Transverse colon (tissue), 4 donors: ENCODE measurements at regions not wholly inside any gene's neighbourhood (a gene's known extent, or its start where the extent isn't known, plus 50 kb on each side); places are given as distances from the start of the nearest gene placed in this dataset.

Experiments used
- DNase-seq: peaks from one replicate; pipeline ENCODE4 v3.0.0-alpha.2; 2019
- H3K27ac ChIP-seq, 4 donors: fragments of 200-600 bp; sonication (generic); 2 replicates each; pipeline ENCODE4 v1.5.1; 2016 to 2018; ENCODE audit warnings: inconsistent platforms in 4 of 4
- H3K27me3 ChIP-seq: fragments of 200-600 bp; sonication (generic); 2 replicates; pipeline ENCODE4 v1.5.1; 2017; ENCODE audit warnings: inconsistent platforms
- H3K36me3 ChIP-seq, 4 donors: fragments of 200-600 bp; sonication (generic); 2 replicates each; pipeline ENCODE4 v1.5.1; 2017 to 2019; ENCODE audit warnings: inconsistent platforms in 4 of 4
- H3K4me1 ChIP-seq, 4 donors: fragments of 200-600 bp; sonication (generic); 2 replicates each; pipeline ENCODE4 v1.5.1; 2017 to 2020; ENCODE audit warnings: inconsistent platforms in 4 of 4
- H3K4me3 ChIP-seq, 4 donors: fragments of 200-600 bp; sonication (generic); 1 replicate in 1 of 4; 2 replicates in 3 of 4; pipeline versions ENCODE4 v1.5.1 to v1.6.1; 2017 to 2019; ENCODE audit warnings: inconsistent platforms in 4 of 4
- H3K9me3 ChIP-seq, 2 donors: fragments of 200-600 bp; sonication (generic); 2 replicates each; pipeline ENCODE4 v1.5.1; 2017 to 2019; ENCODE audit warnings: inconsistent platforms in 2 of 2
- CTCF ChIP-seq, 5 experiments: fragments of 200-600 bp in 3 of 5; fragments of 450-650 bp in 2 of 5; sonication (generic) in 3 of 5; IDR thresholded peaks; 1 replicate in 2 of 5; 2 replicates in 3 of 5; pipeline ENCODE4 v1.5.1; 2016 to 2017; ENCODE audit warnings: antibody characterized with exemption in 5 of 5, inconsistent platforms in 3 of 5, mild to moderate bottlenecking in 2 of 5, moderate library complexity in 1 of 5
- EP300 ChIP-seq: sonication (generic); formaldehyde crosslinking; IDR thresholded peaks from one replicate; pipeline ENCODE4 v1.6.1; 2017; ENCODE audit warnings: antibody characterized with exemption, low read depth
- POLR2A ChIP-seq: fragments of 450-650 bp; IDR thresholded peaks from one replicate; pipeline ENCODE4 v1.6.1; 2016; ENCODE audit warnings: antibody characterized with exemption, mild to moderate bottlenecking, moderate library complexity
- POLR2AphosphoS5 ChIP-seq, 3 donors: sonication (generic); formaldehyde crosslinking; IDR thresholded peaks; one replicate each; pipeline ENCODE4 v1.6.1; 2016; ENCODE audit warnings: antibody characterized with exemption in 3 of 3
- WGBS, 2 donors: methylation state at CpG; one replicate each; pipeline ENCODE4 v1.1.5; 2018; ENCODE audit warnings: low coverage in 1 of 2; 5-methylcytosine and 5-hydroxymethylcytosine counted together
- in situ Hi-C, 4 donors: fragments of 200-750 bp; cut with MboI; loops; one replicate each; pipeline versions ENCODE4 v1.15.0 to v1.15.1; 2017; ENCODE audit warnings: low sequenced_read_pairs in 3 of 4, low pct_ligation_motif_present in 1 of 4, low pct_unique_long_range_greater_than_20kb in 1 of 4
- intact Hi-C: fragments of 100-400 bp; cut with DNase I; formaldehyde crosslinking; loops from one replicate; pipeline ENCODE4 v1.15.1; 2023; ENCODE audit warnings: low total_unique reads
- small RNA-seq, 4 donors: library from RNA; depleted of rRNA; stranded (forward); fragments of <200 nt; gene quantifications; one replicate each; pipeline ENCODE3, GENCODE V24; 2016

DNA sequence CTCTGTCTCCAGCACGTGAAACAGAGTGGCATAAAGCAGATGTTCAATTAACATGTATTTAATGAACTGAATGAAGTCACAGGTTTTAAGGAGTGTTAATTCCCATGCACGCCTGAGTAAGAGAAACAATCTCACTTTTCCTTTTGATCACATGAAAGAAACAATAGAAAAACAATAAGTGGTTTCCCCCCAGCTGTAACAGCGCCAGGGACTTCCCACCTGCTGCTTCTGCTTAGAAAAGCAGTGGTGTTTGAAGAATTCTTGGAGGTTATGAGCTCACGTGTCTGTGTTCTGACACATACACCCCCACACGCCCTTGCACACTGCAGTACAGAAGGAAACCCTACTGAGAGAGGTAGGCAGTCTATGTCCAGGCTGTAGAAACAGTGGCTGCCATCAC lies 51.3 kb upstream of the FRMD4A start:
- TF ChIP-seq EP300 = no peak
- TF ChIP-seq CTCF (IDR thresholded peaks at IDR 0.05) = no peak
- TF ChIP-seq POLR2A = no peak
- TF ChIP-seq POLR2AphosphoS5 (IDR thresholded peaks at IDR 0.05) = no peak
- no peak for DNase-seq
- Histone ChIP-seq H3K4me1 (no peaks in the 10 kb centered on the region), H3K4me3 (no peak overlapping the region), H3K27me3 (no peaks in the 10 kb centered on the region), H3K36me3 (no peaks in the 10 kb centered on the region), H3K27ac (no peak overlapping the region), H3K9me3 (no peaks in the 10 kb centered on the region)
- intact Hi-C loops = no loop called here
- in situ Hi-C loops = no loop called here
- 54 to 68% methylated on average over 2 to 5 of the region's 5 CpGs for WGBS, 2 donors

- in situ Hi-C loops = no loop called here
Observed at GRCh38 chr10:14381475-14381874, 50.8 kb upstream of the FRMD4A start.

GRCh38 chr10:14380746-14381145 lies 50.0 kb upstream of the FRMD4A start:
- TF ChIP-seq CTCF (IDR thresholded peaks at IDR 0.05) = no peak
- no peak for TF ChIP-seq EP300
- no peak for TF ChIP-seq POLR2AphosphoS5 (IDR thresholded peaks at IDR 0.05)
- no peak for TF ChIP-seq POLR2A
- in situ Hi-C loops = no loop called here
- 30 to 38% methylated on average over 1 of the region's 1 CpG for WGBS, 2 donors
- Histone ChIP-seq H3K36me3 (no peaks in the 10 kb centered on the region), H3K4me1 (no peaks in the 10 kb centered on the region), H3K27ac (no peak overlapping the region), H3K4me3 (no peak overlapping the region), H3K9me3 (no peaks in the 10 kb centered on the region), H3K27me3 (no peaks in the 10 kb centered on the region)
- intact Hi-C loops = no loop called here
- no peak for DNase-seq

More at GRCh38 chr10:14381475-14381874, 50.8 kb upstream of the FRMD4A start:
- no peaks in the 10 kb centered on the region for H3K27me3 ChIP-seq
- TF ChIP-seq POLR2A (no peak), EP300 (no peak), CTCF (IDR thresholded peaks at IDR 0.05) (no peak), POLR2AphosphoS5 (IDR thresholded peaks at IDR 0.05) (no peak)
- WGBS, 2 donors = 59 to 86% methylated on average over 2 of the region's 2 CpGs
- no peak overlapping the region for H3K4me3 ChIP-seq
- no peaks in the 10 kb centered on the region for H3K9me3 ChIP-seq
- intact Hi-C loops = no loop called here
- H3K36me3 ChIP-seq = no peaks in the 10 kb centered on the region
- DNase-seq = no peak
- no peaks in the 10 kb centered on the region for H3K4me1 ChIP-seq
- no peak overlapping the region for H3K27ac ChIP-seq

Small RNA genes lying in the stretch of these regions (small RNA-seq; reads per million reads assigned to genes)
- gene MIR1265 (0 to 1.1 (median 0.33) reads per million in 4 donors), gene MIR4293 (0 reads per million in 4 donors)
